RWPE2 (cell line): ENCODE measurements at regions not wholly inside any gene's neighbourhood (a gene's known extent, or its start where the extent isn't known, plus 50 kb on each side); places are given as distances from the start of the nearest gene placed in this dataset.
A peak's percentile ranks its signal among the peaks of the same experiment; 100 is the strongest.

Source experiments
- ATAC-seq: fragments of 200-7000 bp; cut with Tn5 transposase; 3 replicates; pipeline ENCODE4 v1.9.1; 2021; ENCODE audit warnings: low read depth
- DNase-seq: peaks from one replicate; pipeline ENCODE4 v3.0.0-alpha.2; 2020; ENCODE audit warnings: low spot score
- H3K27ac ChIP-seq: fragments of 450-650 bp; 2 replicates; pipeline ENCODE4 v1.5.1; 2017; ENCODE audit warnings: mild to moderate bottlenecking; ENCODE audit not compliant: poor library complexity, severe bottlenecking
- H3K27me3 ChIP-seq: fragments of 250-450 bp; sonication (Bioruptor Pico); 2 replicates; pipeline ENCODE4 v1.5.1; 2021; ENCODE audit warnings: mild to moderate bottlenecking, moderate library complexity; ENCODE audit not compliant: insufficient read depth, poor library complexity, severe bottlenecking
- H3K36me3 ChIP-seq: fragments of 250-450 bp; sonication (Bioruptor Pico); 2 replicates; pipeline ENCODE4 v1.5.1; 2020; ENCODE audit warnings: low read depth, mild to moderate bottlenecking, moderate library complexity
- H3K4me1 ChIP-seq: fragments of 250-450 bp; sonication (Bioruptor Pico); 2 replicates; pipeline ENCODE4 v1.5.1; 2021; ENCODE audit warnings: mild to moderate bottlenecking, moderate library complexity; ENCODE audit not compliant: insufficient read depth, poor library complexity, severe bottlenecking
- H3K4me3 ChIP-seq: fragments of 250-450 bp; sonication (Bioruptor Pico); 2 replicates; pipeline ENCODE4 v1.5.1; 2021; ENCODE audit warnings: mild to moderate bottlenecking, moderate library complexity; ENCODE audit not compliant: severe bottlenecking
- H3K9me3 ChIP-seq: fragments of 250-450 bp; sonication (Bioruptor Pico); 2 replicates; pipeline ENCODE4 v1.5.1; 2021; ENCODE audit warnings: mild to moderate bottlenecking, moderate library complexity; ENCODE audit not compliant: severe bottlenecking
- CTCF ChIP-seq: fragments of 450-650 bp; IDR thresholded peaks from one replicate; pipeline ENCODE4 v1.5.1; 2017; ENCODE audit warnings: mild to moderate bottlenecking, moderate library complexity; ENCODE audit not compliant: poor library complexity, severe bottlenecking

GRCh38 chr13:90444232-90444631 is 903.3 kb upstream of the MIR17HG start:
- DNase-seq, result no peak
- no peaks in the 10 kb centered on the region for H3K27me3 ChIP-seq
- H3K36me3 ChIP-seq, result no peaks in the 10 kb centered on the region
- ATAC-seq, result no peak
- H3K9me3 ChIP-seq, result peaks cover 2% of the 10 kb centered on the region
- peaks cover 29% of the 10 kb centered on the region for H3K4me1 ChIP-seq
- TF ChIP-seq CTCF, result no peak
- peak overlapping the region; percentile 82 for H3K27ac ChIP-seq
- no peak overlapping the region for H3K4me3 ChIP-seq

- ATAC-seq (peak; percentile 97), DNase-seq (no peak)
- Histone ChIP-seq H3K4me3 (no peak overlapping the region), H3K27me3 (no peaks in the 10 kb centered on the region), H3K9me3 (peaks cover under 1% of the 10 kb centered on the region), H3K27ac (peak overlapping the region; percentile 82), H3K36me3 (no peaks in the 10 kb centered on the region), H3K4me1 (peaks cover 29% of the 10 kb centered on the region)
- no peak for TF ChIP-seq CTCF
Measured at GRCh38 chr13:90445179-90445578, 902.3 kb upstream of the MIR17HG start.

- ATAC-seq (no peak), DNase-seq (no peak)
- peaks cover 29% of the 10 kb centered on the region for H3K4me1 ChIP-seq
- H3K36me3 ChIP-seq, result no peaks in the 10 kb centered on the region
- no peak overlapping the region for H3K4me3 ChIP-seq
- H3K27ac ChIP-seq, result peak overlapping the region; percentile 48
- no peak for TF ChIP-seq CTCF
- no peaks in the 10 kb centered on the region for H3K9me3 ChIP-seq
- no peaks in the 10 kb centered on the region for H3K27me3 ChIP-seq
Measured at GRCh38 chr13:90447034-90447733, 900.3 kb upstream of the MIR17HG start.

GRCh38 chr13:90447734-90448101 is 899.8 kb upstream of the MIR17HG start:
- H3K27ac ChIP-seq, result peak overlapping the region; percentile 48
- H3K4me1 ChIP-seq, result peaks cover 29% of the 10 kb centered on the region
- DNase-seq (no peak), ATAC-seq (peak; percentile 61)
- H3K9me3 ChIP-seq, result no peaks in the 10 kb centered on the region
- H3K4me3 ChIP-seq, result no peak overlapping the region
- no peaks in the 10 kb centered on the region for H3K27me3 ChIP-seq
- no peak for TF ChIP-seq CTCF
- H3K36me3 ChIP-seq, result no peaks in the 10 kb centered on the region

- no peak overlapping the region for H3K4me3 ChIP-seq
- no peak for TF ChIP-seq CTCF
- peak overlapping the region; percentile 48 for H3K27ac ChIP-seq
- no peak for ATAC-seq
- peaks cover 29% of the 10 kb centered on the region for H3K4me1 ChIP-seq
- DNase-seq, result no peak
- H3K27me3 ChIP-seq, result no peaks in the 10 kb centered on the region
- no peaks in the 10 kb centered on the region for H3K36me3 ChIP-seq
- no peaks in the 10 kb centered on the region for H3K9me3 ChIP-seq
Measured at GRCh38 chr13:90448466-90449037, 898.9 kb upstream of the MIR17HG start.
